HG03460 (cell line): ENCODE measurements at regions not wholly inside any gene's neighbourhood (a gene's known extent, or its start where the extent isn't known, plus 50 kb on each side); places are given as distances from the start of the nearest gene placed in this dataset.
"Not testable (repeated sequence)": the region's sequence is repeated elsewhere in the genome, so short reads cannot be mapped to it uniquely, and the experiment has no call there.

Source experiments
- ATAC-seq: cut with Tn5 transposase; IDR thresholded peaks from one replicate; pipeline ENCODE4 v1.9.1; 2021; ENCODE audit not compliant: unreplicated experiment

- no peak for ATAC-seq
Observed at GRCh38 chr9:587527-587926, 254.0 kb upstream of the DMRT1 start.

- ATAC-seq, result no peak
Observed at GRCh38 chr9:588981-589380, 252.5 kb upstream of the DMRT1 start.

- ATAC-seq, result no peak
Observed at GRCh38 chr9:589723-590122, 251.8 kb upstream of the DMRT1 start.

DNA sequence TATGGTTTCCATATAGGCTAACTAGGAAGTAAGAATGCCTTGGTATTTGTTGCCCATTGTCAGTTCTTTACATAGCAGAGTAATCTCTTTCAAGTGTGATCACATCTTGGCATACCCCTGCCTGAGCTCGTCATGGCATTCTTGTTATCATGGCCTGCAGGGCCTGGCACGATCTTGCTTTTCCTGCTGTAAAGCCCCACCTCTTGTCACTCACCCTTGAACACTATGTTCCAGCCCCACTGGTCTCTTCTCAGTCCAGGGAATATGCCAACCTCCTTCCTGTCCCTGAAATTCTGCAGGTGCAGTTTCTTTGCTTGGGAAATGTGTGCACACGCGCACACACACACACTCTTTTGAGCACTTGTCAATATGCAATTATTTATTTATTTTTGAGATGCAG lies 250.2 kb upstream of the DMRT1 start:
- ATAC-seq, result no peak

- no peak for ATAC-seq
Observed at GRCh38 chr9:592225-592624, 249.3 kb upstream of the DMRT1 start.

GRCh38 chr9:592733-593132 lies 248.8 kb upstream of the DMRT1 start:
- no peak for ATAC-seq

DNA sequence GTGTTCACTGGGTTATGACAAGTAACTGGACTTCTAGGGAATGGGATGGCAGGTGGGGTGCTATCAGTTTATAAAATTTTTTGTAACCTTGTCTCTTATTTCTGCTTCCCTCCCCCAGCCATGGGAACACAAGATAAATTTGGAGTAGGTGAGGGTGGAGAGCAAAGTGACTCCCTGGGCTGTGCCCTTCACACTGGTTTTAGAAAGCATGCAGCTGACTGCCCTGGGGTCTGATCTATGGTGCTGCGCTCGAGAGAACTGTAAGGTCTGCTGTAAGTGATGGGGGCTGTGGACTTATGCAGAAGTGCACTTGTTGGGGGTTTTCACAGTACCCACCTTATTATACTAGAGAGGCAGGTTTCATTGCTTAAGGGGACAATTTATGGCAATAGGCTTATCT lies 247.7 kb upstream of the DMRT1 start:
- no peak for ATAC-seq

DNA sequence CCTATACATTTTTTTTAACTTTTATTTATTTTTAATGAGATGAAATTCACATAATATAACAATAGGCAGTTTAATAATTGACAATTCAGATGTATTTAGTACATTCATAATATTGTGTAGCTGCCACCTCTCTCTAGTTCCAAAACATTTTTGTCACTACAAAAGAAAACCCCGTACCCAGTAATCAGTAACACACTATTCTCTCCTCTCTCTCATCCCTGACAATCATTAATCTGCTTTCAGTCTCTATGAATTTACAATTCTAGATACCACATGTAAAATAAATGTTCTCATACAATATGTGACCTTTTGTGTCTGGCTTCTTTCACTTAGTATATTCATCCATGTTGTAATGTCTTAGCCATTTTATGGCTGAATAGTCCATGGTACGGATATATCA lies 244.8 kb upstream of the DMRT1 start:
- ATAC-seq, result no peak

DNA sequence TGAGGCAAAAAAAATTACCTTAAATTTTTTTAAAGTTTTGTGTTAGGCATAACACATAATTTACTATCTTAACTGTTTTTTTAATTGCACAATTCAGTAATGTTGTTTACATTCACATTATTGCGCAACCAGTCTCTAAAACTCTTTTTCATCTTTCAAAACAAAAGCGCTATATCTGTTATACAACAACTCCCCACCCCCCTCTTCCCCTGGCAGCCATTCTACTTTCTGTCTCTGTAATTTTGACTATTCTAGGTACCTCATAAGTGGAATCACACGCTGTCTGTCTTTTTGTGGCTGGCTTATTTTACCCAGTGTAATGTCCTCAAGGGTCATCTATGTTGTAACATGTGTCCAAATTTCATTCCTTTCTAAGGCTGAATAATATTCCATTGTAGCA lies 241.5 kb upstream of the DMRT1 start:
- no peak for ATAC-seq

DNA sequence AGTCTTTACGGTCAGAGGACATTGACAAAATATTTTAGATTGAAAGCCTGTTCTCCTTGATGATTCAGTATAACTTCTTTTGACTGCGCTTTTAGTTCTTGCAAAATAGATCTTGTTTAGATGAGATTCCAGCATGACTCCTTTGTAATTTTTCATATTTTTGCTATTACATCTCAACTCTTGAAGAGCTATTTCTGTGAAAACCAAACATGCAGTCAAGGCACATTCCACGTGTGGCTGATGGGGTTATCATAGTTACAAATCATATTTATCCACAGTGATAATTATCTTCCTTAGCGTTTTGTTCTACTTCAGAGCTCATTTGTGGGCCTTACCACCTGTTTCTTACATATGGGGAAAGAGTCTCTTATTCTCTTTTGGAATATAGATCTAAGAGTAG lies 238.8 kb upstream of the DMRT1 start:
- no peak for ATAC-seq

DNA sequence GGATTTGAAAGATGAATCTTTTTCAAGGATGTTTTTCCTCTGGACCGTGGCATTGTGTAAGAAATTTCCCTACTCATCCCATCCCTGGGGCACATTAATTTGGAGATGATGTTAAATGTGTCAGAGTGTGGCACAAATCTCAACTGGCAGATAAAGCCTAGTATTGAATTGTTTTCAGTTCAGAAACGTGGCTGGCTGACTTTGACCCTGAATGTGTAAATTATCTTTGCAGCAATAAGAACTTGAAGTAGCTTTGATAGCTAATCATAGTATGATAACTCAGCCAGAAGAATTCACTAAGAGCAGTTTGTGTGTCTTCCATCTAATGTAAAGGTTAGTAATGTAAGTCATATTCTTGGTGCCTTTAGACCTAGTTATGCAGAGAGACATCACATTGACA lies 238.4 kb upstream of the DMRT1 start:
- no peak for ATAC-seq

GRCh38 chr9:607417-607816 lies 234.1 kb upstream of the DMRT1 start:
- ATAC-seq, result no peak

- peak; percentile 88 for ATAC-seq
Observed at GRCh38 chr9:613771-614347, 227.6 kb upstream of the DMRT1 start.

DNA sequence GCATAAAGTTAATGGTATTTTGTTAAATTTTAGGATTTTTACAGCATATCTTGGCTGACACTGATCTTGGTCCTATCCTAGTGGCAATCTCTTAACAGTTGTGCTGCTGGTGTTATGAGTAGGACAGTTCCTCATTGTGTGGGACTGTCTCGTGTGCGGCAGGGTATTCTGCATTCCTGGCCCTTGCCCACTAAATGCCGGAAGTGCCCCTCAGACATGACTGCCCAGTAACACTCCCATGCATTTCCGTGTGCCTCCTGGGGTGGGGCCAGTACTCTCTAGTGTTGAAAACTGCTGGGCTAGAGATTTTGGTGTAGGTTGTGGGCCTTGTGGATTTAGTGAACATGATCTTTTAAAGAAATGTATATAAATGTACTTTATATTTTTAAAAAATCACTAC lies 227.1 kb upstream of the DMRT1 start:
- ATAC-seq, result no peak

DNA sequence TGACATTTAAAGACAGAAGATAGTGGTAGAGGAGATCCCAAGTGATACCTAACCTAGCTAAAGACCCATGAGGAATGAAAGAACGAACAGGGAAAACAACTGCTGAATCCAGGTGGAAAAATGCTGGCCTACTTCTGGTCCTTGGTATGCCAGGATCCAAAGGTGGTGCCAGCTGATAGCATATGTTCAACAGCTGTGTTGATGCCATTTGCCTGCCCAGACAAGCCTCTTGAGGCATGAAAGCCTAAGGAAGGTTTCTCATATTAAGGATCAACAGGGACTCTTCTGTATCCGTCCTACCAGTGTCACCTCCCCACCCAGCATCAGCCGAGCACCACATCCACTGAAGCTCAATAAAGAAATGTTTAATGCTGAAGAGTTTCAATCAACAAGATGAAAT lies 225.7 kb upstream of the DMRT1 start:
- ATAC-seq, result no peak

GRCh38 chr9:616694-617093 lies 224.8 kb upstream of the DMRT1 start:
- no peak for ATAC-seq

DNA sequence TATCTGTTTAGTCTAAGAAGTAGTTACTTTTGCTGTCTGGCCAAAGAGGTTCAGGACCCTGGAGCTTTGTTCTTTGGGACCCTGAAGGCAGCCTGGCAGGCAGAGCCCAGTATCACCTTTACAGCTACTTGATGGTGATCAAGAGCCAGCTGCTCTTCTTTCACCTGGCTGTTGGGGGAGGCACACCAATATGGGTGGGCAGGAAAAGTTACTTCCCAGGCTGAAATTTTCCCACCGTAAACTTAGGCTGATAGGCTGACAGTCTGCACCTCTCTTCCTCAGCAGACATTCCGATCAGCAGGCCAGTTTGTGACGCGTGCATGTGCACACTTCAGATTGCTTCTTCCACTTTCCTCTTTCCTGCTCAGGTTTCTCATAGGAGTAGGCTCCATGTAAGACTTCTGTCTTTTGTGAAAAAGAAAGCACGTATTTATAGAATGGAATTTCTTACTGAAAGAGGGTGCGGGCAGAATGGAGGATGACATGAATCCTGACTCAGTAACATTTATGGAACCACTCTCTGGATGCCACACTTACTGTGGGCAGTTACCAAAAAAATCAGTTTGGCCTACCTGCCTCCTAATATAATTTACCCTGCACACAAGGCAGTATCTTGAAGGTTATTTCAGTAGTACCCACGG lies 223.9 kb upstream of the DMRT1 start:
- no peak for ATAC-seq

GRCh38 chr9:618478-618877 lies 223.0 kb upstream of the DMRT1 start:
- ATAC-seq, result no peak

DNA sequence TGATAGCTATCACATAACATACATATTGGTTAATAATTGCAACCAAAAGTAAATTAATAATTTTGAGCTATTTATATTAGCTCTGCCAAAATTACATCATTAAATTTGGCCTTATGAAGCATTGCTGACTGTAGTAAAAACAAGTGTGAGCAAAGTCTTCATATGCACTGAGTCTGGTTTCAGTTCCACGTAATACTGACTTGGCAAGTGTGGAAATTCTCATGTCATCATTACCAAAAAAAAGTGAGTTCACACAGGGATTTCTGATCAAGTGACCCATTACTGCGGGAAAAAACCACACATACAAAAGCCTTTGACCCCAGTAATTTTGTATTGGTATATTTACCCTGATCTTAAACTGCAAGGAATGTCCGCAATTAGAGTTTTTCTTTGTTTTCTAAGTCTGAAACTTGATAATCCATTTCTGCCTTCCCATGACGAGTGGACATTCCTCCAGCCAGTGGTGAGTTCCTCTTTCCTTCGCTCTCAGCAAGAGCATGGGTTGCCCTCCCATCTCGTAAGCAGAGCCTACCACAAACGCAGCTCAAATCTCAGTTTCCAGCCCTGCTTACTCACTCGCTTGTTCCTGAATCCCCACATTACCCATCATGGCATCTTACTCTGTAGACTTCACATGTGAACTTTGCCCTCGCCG lies 220.2 kb upstream of the DMRT1 start:
- ATAC-seq, result no peak

- no peak for ATAC-seq
Observed at GRCh38 chr9:624935-625500, 216.5 kb upstream of the DMRT1 start.

DNA sequence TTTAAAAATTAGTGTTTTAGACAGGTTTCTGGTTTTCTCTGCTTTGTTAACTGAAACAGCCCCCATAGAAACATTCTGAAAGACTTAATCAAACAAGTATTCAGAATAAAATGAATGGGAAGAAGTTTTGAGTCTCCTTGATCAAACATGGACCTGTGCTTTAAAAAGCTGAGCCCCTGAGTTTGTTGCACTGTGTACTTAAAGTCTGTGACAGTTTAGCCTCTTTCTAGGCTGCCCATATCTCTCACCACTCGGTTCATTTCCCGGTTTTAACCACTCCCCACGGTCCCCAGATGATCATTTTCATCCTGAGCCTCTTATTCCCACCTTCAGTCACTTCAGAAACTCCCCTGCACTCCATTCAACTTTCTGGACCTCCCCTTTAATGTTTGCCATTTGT lies 215.9 kb upstream of the DMRT1 start:
- no peak for ATAC-seq

- ATAC-seq, result not testable (repeated sequence)
Observed at GRCh38 chr9:626114-626513, 215.4 kb upstream of the DMRT1 start.
